IMR-90 (cell line): ENCODE measurements at regions not wholly inside any gene's neighbourhood (a gene's known extent, or its start where the extent isn't known, plus 50 kb on each side); places are given as distances from the start of the nearest gene placed in this dataset.

Experiments
- ATAC-seq: fragments of 200-7000 bp; cut with Tn5 transposase; 2 replicates; pipeline ENCODE4 v1.9.1; 2020; ENCODE audit warnings: low read depth, mild to moderate bottlenecking, moderate library complexity
- BruUV-seq: library from RNA; stranded (reverse); fragments of 400-500 nt; replicated peaks from 2 replicates; lab custom pipeline; 2021; lab: Mats Ljungman, UMichigan
- CTCF ChIA-PET: fragments of 300-600 bp; formaldehyde crosslinking; extraction: SDS; loops from one replicate; lab custom pipeline; 2021; ENCODE audit warnings: antibody characterized with exemption; lab: Yijun Ruan, JAX
- POLR2A ChIA-PET: fragments of 300-600 bp; sonication (Branson Sonifier 250); formaldehyde crosslinking; loops from one replicate; lab custom pipeline; 2022; ENCODE audit warnings: antibody characterized with exemption; ENCODE audit not compliant: unreplicated experiment; lab: Charles Lee
- DNase-seq: peaks from one replicate; pipeline ENCODE4 v3.0.0; 2013
- H2AFZ ChIP-seq: replicated peaks from 2 replicates; pipeline ENCODE3; 2013; ENCODE audit warnings: low read length, mild to moderate bottlenecking; ENCODE audit not compliant: poor library complexity
- H2AK5ac ChIP-seq: 2 replicates; pipeline ENCODE4 v1.6.1; 2013; ENCODE audit warnings: low read depth, low read length, inconsistent platforms
- H2AK9ac ChIP-seq: replicated peaks from 2 replicates; pipeline ENCODE3; 2013; ENCODE audit warnings: mild to moderate bottlenecking, low read depth, low read length, moderate library complexity; ENCODE audit not compliant: poor library complexity
- H2BK120ac ChIP-seq: 2 replicates; pipeline ENCODE4 v1.6.1; 2013; ENCODE audit warnings: low read depth, low read length, inconsistent platforms
- H2BK15ac ChIP-seq: 3 replicates; pipeline ENCODE4 v1.6.1; 2013; ENCODE audit warnings: low read depth, low read length, inconsistent platforms
- H2BK20ac ChIP-seq: 2 replicates; pipeline ENCODE4 v1.6.1; 2013; ENCODE audit warnings: low read depth, mild to moderate bottlenecking, inconsistent platforms, low read length, moderate library complexity
- H2BK5ac ChIP-seq: 2 replicates; pipeline ENCODE4 v1.6.1; 2013; ENCODE audit warnings: mild to moderate bottlenecking, low read depth, low read length, inconsistent platforms; ENCODE audit not compliant: poor library complexity, severe bottlenecking
- H3K14ac ChIP-seq: replicated peaks from 2 replicates; pipeline ENCODE4 v1.6.1; 2013; ENCODE audit warnings: low read depth, low read length, inconsistent platforms
- H3K18ac ChIP-seq: 2 replicates; pipeline ENCODE4 v1.6.1; 2013; ENCODE audit warnings: low read depth, low read length, control low read depth
- H3K23ac ChIP-seq: 2 replicates; pipeline ENCODE4 v1.6.1; 2013; ENCODE audit warnings: low read depth, low read length, inconsistent platforms
- H3K27ac ChIP-seq: 2 replicates; pipeline ENCODE4 v1.5.1; 2013; ENCODE audit warnings: mild to moderate bottlenecking, control low read depth, low read length; ENCODE audit not compliant: insufficient read depth
- H3K27me3 ChIP-seq: 2 replicates; pipeline ENCODE4 v1.6.1; 2013; ENCODE audit warnings: low read length; ENCODE audit not compliant: control insufficient read depth, insufficient read depth
- H3K36me3 ChIP-seq: 2 replicates; pipeline ENCODE4 v1.6.1; 2013; ENCODE audit warnings: low read length, mixed read lengths; ENCODE audit not compliant: control insufficient read depth, insufficient read depth
- H3K4ac ChIP-seq: 2 replicates; pipeline ENCODE4 v1.6.1; 2013; ENCODE audit warnings: low read depth, low read length, inconsistent platforms
- H3K4me1 ChIP-seq: 2 replicates; pipeline ENCODE4 v1.6.1; 2013; ENCODE audit warnings: low read length, mixed read lengths; ENCODE audit not compliant: control insufficient read depth, insufficient read depth
- H3K4me2 ChIP-seq: 2 replicates; pipeline ENCODE4 v1.6.1; 2013; ENCODE audit warnings: low read depth, mild to moderate bottlenecking, control low read depth, low read length, moderate library complexity
- H3K4me3 ChIP-seq: 2 replicates; pipeline ENCODE4 v1.5.1; 2013; ENCODE audit warnings: low read depth, mild to moderate bottlenecking, control low read depth, low read length, moderate library complexity; ENCODE audit not compliant: insufficient read depth
- H3K56ac ChIP-seq: 2 replicates; pipeline ENCODE4 v1.6.1; 2013; ENCODE audit warnings: low read length, inconsistent platforms; ENCODE audit not compliant: insufficient read depth; ENCODE audit errors: extremely low read depth
- H3K79me1 ChIP-seq, 2 experiments: 2 replicates each; pipeline ENCODE4 v1.6.1; 2013; ENCODE audit warnings: low read length in 2 of 2, inconsistent platforms in 1 of 2, low read depth in 1 of 2
- H3K9ac ChIP-seq: 2 replicates; pipeline ENCODE4 v1.6.1; 2013; ENCODE audit warnings: low read depth, low read length, control low read depth
- H3K9me1 ChIP-seq: 2 replicates; pipeline ENCODE4 v1.6.1; 2013; ENCODE audit warnings: low read length, inconsistent platforms; ENCODE audit not compliant: insufficient read depth
- H3K9me3 ChIP-seq: 2 replicates; pipeline ENCODE4 v1.6.1; 2013; ENCODE audit warnings: low read length; ENCODE audit not compliant: control insufficient read depth, insufficient read depth
- H4K20me1 ChIP-seq: 2 replicates; pipeline ENCODE4 v1.6.1; 2013; ENCODE audit warnings: low read length, inconsistent platforms; ENCODE audit not compliant: insufficient read depth
- H4K5ac ChIP-seq: 2 replicates; pipeline ENCODE4 v1.6.1; 2013; ENCODE audit warnings: mild to moderate bottlenecking, low read depth, low read length, control low read depth
- H4K8ac ChIP-seq, 2 experiments: 2 replicates each; pipeline ENCODE4 v1.6.1; 2013; ENCODE audit warnings: low read depth in 2 of 2, low read length in 2 of 2, control low read depth in 1 of 2, inconsistent platforms in 1 of 2
- H4K91ac ChIP-seq: 2 replicates; pipeline ENCODE4 v1.6.1; 2013; ENCODE audit warnings: low read depth, low read length, inconsistent platforms; ENCODE audit not compliant: insufficient read depth
- BHLHE40 ChIP-seq: fragments of 150-350 bp; IDR thresholded peaks from 2 replicates; pipeline ENCODE4 v1.6.1; 2016; ENCODE audit warnings: mild to moderate bottlenecking, low read depth, low read length
- CEBPB ChIP-seq: IDR thresholded peaks from 2 replicates; pipeline ENCODE4 v1.6.1; 2012; ENCODE audit warnings: low read depth, low read length, improper control_type of control experiment
- FOS ChIP-seq: fragments of 150-350 bp; IDR thresholded peaks from 2 replicates; pipeline ENCODE4 v1.6.1; 2016; ENCODE audit warnings: low read depth, low read length
- MAZ ChIP-seq: IDR thresholded peaks from 2 replicates; pipeline ENCODE4 v1.6.1; 2012; ENCODE audit warnings: low read depth, mild to moderate bottlenecking, low read length, improper control_type of control experiment, moderate library complexity, borderline replicate concordance
- NFE2L2 ChIP-seq: fragments of 150-350 bp; IDR thresholded peaks from 2 replicates; pipeline ENCODE4 v1.6.1; 2016; ENCODE audit warnings: low read depth, mild to moderate bottlenecking, low read length
- RCOR1 ChIP-seq: IDR thresholded peaks from 2 replicates; pipeline ENCODE4 v1.6.1; 2012; ENCODE audit warnings: mild to moderate bottlenecking, low read length, improper control_type of control experiment; ENCODE audit not compliant: insufficient replicate concordance
- RFX5 ChIP-seq: IDR thresholded peaks from 2 replicates; pipeline ENCODE4 v1.8.0; 2012; ENCODE audit warnings: low read depth, mild to moderate bottlenecking, low read length, moderate library complexity
- SMC3 ChIP-seq: fragments of 150-350 bp; IDR thresholded peaks from 2 replicates; pipeline ENCODE4 v1.6.1; 2016; ENCODE audit warnings: low read depth, mild to moderate bottlenecking, antibody characterized with exemption, low read length, moderate library complexity
- WGBS, 2 experiments: methylation state at CpG; one replicate each; pipeline versions ENCODE4 v1.1.5 to v1.1.7; 2013; ENCODE audit warnings: missing lambda C conversion rate in 2 of 2; ENCODE audit not compliant: insufficient read length in 1 of 2; ENCODE audit errors: extremely low coverage in 2 of 2; 5-methylcytosine and 5-hydroxymethylcytosine counted together
- dilution Hi-C: fragments of 300-500 bp; cut with HindIII; formaldehyde crosslinking; loops from one replicate; pipeline ENCODE4 v1.14.3; 2018; ENCODE audit warnings: low sequenced_read_pairs; ENCODE audit not compliant: unreplicated experiment
- in situ Hi-C: fragments of 300-500 bp; cut with MboI; formaldehyde crosslinking; loops from 3 replicates; pipeline ENCODE4 v1.14.3; 2019; ENCODE audit warnings: low sequenced_read_pairs, inconsistent platforms, mixed read lengths
- intact Hi-C: fragments of 100-400 bp; cut with micrococcal nuclease; formaldehyde crosslinking; loops from 2 replicates; pipeline ENCODE4 v1.10.0; 2022
- TF ChIP-seq, protein P1 (sequence below): fragments of 150-350 bp; IDR thresholded peaks from 2 replicates; pipeline ENCODE4 v1.6.1; 2016; ENCODE audit warnings: low read depth, mild to moderate bottlenecking, low read length, moderate library complexity, borderline replicate concordance
- TF ChIP-seq, protein P2 (sequence below): fragments of 150-350 bp; IDR thresholded peaks from 2 replicates; pipeline ENCODE4 v1.6.1; 2017; ENCODE audit warnings: mild to moderate bottlenecking, antibody characterized with exemption, low read length, low read depth

DNA sequence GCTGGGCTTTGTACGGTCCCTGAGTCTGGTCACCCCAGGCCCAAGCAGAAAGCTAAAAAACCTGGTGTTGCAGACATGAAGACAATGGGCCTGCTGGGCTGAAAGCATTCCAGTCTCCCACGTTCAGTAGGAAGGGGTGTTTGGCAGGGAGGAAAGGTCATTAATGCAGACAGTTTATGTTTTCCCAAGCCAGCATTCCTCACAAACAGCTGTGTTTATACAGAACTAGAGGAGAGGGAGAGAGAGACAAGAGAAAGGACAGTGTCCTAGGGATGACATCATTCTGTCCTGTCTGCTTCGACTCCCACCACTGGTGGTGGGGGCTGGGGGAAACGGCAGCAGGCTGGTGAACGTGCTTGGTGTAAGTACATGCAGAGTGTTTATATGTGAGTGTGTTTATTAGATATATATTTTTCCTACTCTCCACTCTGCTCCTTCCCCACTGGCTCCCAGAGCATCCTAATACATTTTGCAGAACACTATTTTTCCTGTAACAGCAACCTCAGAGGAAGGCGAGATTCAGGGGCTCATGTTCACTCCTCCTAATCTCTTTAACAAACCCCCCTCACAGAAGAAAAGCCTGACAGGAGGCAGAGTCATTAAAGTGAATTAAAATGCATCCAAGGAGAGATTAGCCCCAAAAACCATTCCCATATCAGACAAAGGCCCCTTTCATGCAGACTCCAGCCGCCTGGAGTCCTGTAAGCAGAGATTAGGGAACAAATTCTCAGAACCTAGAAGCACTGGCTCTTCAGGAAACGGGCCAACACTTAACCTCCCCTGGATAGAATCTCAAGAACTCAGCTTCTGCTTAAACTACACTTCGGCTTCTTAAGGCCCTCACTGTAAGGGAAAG is 380.4 kb downstream of the TNS1 start:
- no TSS peak for BruUV-seq

More for the DNA sequence above, 380.4 kb downstream of the TNS1 start:
- no peaks in the 10 kb centered on the region for H3K79me1 ChIP-seq
- WGBS, 2 experiments = 0% methylated on average over 1 of the region's 9 CpGs; no CpG with 5 or more reads in 1 of the 2 experiments
- H3K23ac ChIP-seq = peak overlapping the region; percentile 88
- H2BK20ac ChIP-seq = peak overlapping the region; percentile 92
- ATAC-seq (peak; percentile 90), DNase-seq (peak; percentile 98)
- H3K4me1 ChIP-seq = peaks cover 27% of the 10 kb centered on the region
- peak overlapping the region; percentile 10; the same call in 1 of the 2 replicates for H3K4me2 ChIP-seq
- no peaks in the 10 kb centered on the region for H4K20me1 ChIP-seq
- peak overlapping the region; percentile 95 for H2BK120ac ChIP-seq
- peak overlapping the region; percentile 84 for H2AK5ac ChIP-seq
- dilution Hi-C loops (no loop called here), in situ Hi-C loops (no loop called here), intact Hi-C loops (loop anchor here (2.0 to 10.0 kb wide), 2 partner anchors 88 to 928 kb away; partner anchors contain the start of gene IGFBP5)
- H3K36me3 ChIP-seq = no peaks in the 10 kb centered on the region
- peak overlapping the region; percentile 83 for H4K91ac ChIP-seq
- H3K4ac ChIP-seq = peak overlapping the region; percentile 89
- H3K27me3 ChIP-seq = no peaks in the 10 kb centered on the region
- H3K27ac ChIP-seq = peak overlapping the region; percentile 68
- H2AK9ac ChIP-seq = peak overlapping the region; percentile 22
- TF ChIP-seq NFE2L2 (peak; percentile 54; the same call in 1 of the 2 replicates), RFX5 (no peak), BHLHE40 (peak; percentile 92), CEBPB (peak; percentile 23; the same call in 1 of the 2 replicates), RCOR1 (peak; percentile 100), SMC3 (peak; percentile 22; the same call in 1 of the 2 replicates), FOS (peak; percentile 66), MAZ (peak; percentile 74; the same call in 1 of the 2 replicates)
- TF ChIP-seq, protein P1, sequence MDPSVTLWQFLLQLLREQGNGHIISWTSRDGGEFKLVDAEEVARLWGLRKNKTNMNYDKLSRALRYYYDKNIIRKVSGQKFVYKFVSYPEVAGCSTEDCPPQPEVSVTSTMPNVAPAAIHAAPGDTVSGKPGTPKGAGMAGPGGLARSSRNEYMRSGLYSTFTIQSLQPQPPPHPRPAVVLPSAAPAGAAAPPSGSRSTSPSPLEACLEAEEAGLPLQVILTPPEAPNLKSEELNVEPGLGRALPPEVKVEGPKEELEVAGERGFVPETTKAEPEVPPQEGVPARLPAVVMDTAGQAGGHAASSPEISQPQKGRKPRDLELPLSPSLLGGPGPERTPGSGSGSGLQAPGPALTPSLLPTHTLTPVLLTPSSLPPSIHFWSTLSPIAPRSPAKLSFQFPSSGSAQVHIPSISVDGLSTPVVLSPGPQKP = no peak
- TF ChIP-seq, protein P2, sequence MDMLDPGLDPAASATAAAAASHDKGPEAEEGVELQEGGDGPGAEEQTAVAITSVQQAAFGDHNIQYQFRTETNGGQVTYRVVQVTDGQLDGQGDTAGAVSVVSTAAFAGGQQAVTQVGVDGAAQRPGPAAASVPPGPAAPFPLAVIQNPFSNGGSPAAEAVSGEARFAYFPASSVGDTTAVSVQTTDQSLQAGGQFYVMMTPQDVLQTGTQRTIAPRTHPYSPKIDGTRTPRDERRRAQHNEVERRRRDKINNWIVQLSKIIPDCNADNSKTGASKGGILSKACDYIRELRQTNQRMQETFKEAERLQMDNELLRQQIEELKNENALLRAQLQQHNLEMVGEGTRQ = no peak
- peak overlapping the region; percentile 95 for H3K18ac ChIP-seq
- H3K56ac ChIP-seq = peak overlapping the region; percentile 13
- H3K9me3 ChIP-seq = no peaks in the 10 kb centered on the region
- ChIA-PET CTCF (interaction anchor here (1.3 kb wide), 1 partner anchor 91 kb away, joined by 3 read pairs; no protein-coding TSS in a partner anchor), POLR2A (no interaction called here)
- H4K5ac ChIP-seq = peak overlapping the region; percentile 88
- peak overlapping the region; percentile 71 for H2AFZ ChIP-seq
- peak overlapping the region; percentile 45 to 72; a peak in 3 of 4 replicates for H4K8ac ChIP-seq
- H3K9me1 ChIP-seq = peaks cover 10% of the 10 kb centered on the region
- no peak overlapping the region for H3K4me3 ChIP-seq
- H3K9ac ChIP-seq = peak overlapping the region; percentile 15; the same call in 1 of the 2 replicates
- H2BK15ac ChIP-seq = peak overlapping the region; percentile 30; the same call in 2 of the 3 replicates
- H2BK5ac ChIP-seq = peak overlapping the region; percentile 68
- peak overlapping the region; percentile 94 for H3K14ac ChIP-seq
